HCEC 1CT (cell line): ENCODE measurements at regions not wholly inside any gene's neighbourhood (a gene's known extent, or its start where the extent isn't known, plus 50 kb on each side); places are given as distances from the start of the nearest gene placed in this dataset.
"Not testable (repeated sequence)": the region's sequence is repeated elsewhere in the genome, so short reads cannot be mapped to it uniquely, and the experiment has no call there.

ENCODE experiments used
- DNase-seq: peaks from one replicate; pipeline ENCODE4 v3.0.0-alpha.2; 2017

GRCh38 chr3:152583963-152584362 is 251.0 kb upstream of the P2RY1 start:
- no peak for DNase-seq

- DNase-seq: no peak
Observed at GRCh38 chr3:152586974-152587373, 248.0 kb upstream of the P2RY1 start.

DNA sequence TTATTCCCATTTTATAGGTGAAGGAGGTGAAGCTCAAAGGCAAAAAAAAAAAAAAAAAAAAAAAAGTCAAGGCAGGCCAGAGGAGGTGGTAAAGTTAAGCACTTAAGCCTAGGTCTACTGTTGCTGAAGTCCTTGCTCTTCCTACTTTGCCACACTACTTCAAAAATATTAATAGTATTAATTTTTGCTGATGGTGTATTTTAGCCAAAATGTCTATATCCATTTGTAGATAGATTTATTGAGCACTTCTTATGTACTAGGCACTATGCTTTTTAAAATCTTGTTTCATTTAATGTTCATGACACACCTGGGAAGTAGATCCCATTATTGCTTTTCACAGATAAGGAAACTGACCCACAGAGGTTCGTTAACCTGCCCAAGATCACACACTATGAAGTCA is 247.1 kb upstream of the P2RY1 start:
- DNase-seq: no peak

GRCh38 chr3:152589644-152590043 is 245.3 kb upstream of the P2RY1 start:
- no peak for DNase-seq

DNA sequence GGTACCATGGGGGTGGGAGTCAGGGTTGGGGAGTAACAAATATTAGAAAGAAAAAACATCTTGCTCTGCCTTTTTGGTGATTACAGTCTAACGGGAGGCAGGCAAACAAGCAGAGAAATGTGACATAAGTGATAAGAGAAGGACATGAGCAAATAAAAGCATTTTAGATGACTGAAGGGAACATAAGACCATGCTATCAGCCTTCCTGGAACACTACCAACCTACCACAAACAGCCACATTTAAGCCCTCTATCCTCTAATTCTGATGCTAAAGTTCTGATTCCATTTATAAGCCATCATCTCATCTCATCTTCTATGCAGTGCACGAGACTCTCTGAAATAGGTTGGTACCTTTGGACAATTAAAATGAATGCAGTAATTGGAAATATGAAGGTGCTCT is 243.4 kb upstream of the P2RY1 start:
- DNase-seq: no peak

DNA sequence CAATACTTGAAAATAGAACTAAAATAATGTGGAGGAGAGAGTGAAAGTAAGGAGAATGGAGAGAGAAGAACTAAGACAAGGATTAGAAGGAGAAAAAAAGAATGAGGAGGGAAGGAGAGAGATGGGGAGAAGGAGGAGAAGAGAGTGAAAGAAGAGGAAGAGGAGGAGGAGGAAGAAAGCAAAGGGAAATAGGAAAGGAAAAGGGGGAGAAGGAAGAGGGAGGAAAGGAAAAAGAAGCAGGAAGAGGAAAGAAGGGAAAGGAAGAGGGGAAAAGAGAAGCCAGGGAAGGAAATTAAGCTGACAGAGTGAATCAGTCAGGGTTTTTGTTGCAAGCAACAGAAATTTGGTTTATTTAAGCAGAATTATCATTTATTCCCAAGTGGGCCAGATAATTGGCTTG is 241.7 kb upstream of the P2RY1 start:
- no peak for DNase-seq

DNA sequence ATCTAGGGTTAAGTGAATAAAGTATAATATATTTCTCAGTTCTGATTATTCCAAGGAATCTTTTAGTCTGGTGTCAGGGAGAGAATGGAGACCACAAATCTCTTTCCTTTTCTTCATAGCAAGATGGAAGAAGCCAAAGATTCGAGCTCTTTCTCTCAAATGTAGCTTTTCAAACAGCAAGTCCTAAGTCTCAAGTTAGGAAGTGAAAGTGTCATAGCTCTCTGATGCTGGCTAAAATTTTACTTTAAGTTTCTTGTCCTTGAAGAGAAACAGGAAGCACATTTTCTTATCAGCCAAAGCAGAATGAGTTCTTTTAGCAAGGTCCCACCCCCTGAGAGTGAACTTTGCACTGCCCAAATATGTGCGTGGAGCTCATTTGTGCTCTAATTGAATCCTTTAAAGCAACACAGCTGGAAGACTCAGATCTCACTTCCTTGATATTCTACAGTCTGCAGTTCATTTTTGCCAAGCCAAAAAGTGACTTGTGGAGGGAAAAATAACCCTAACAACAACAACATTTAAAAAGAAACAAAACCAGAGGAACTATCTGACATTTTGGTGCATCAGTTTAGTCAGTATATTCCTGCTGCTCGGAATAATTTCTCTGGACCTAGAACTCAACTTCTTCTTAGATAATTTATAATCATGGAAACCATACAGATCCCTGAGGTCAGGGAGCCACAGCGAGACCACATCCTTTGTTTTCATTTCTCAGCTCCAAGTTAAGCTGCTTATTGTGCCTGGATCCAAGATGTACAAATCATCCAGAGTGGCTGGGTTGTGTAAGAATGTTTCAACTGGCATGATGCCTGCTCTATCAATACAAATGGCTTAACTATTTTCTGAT is 238.7 kb upstream of the P2RY1 start:
- DNase-seq: peak; percentile 56

GRCh38 chr3:152596832-152597231 is 238.1 kb upstream of the P2RY1 start:
- not testable (repeated sequence) for DNase-seq

DNA sequence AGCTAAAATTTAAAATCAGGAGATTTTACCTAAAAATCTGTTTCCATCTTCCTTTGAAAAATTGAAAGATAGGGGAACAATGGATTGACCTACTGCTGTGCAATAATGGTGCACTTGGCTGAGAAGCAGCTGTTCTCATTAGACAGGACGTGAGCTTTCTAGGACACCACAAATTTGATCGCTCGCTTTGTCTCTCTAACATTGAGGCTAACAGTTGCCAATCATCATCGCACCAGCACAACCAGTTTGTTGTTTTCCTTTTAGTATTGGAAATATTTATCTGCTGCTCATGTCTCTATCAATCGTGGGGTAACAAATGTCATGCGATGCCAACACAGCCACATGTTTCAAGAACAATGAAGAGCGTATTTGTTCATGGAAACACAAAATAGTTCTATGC is 228.8 kb upstream of the P2RY1 start:
- no peak for DNase-seq

DNA sequence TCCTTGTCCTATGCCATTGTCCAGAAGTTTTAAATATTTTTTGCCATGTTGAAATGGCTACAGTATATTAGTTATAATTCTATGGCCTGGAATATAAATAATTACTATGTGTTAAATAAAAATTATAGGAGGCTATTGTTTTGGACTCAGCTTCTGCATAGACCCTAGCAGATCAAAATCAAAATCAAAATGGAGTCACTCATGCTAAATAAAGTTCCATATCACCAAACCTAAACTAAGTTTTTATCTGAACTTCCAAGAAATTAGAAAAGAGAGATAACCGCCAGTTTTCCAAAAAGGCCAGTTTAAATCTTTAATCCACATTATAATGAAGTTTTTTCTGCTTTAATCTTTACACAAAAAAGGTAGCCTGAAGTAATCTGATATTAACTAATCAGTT is 227.8 kb upstream of the P2RY1 start:
- no peak for DNase-seq

DNA sequence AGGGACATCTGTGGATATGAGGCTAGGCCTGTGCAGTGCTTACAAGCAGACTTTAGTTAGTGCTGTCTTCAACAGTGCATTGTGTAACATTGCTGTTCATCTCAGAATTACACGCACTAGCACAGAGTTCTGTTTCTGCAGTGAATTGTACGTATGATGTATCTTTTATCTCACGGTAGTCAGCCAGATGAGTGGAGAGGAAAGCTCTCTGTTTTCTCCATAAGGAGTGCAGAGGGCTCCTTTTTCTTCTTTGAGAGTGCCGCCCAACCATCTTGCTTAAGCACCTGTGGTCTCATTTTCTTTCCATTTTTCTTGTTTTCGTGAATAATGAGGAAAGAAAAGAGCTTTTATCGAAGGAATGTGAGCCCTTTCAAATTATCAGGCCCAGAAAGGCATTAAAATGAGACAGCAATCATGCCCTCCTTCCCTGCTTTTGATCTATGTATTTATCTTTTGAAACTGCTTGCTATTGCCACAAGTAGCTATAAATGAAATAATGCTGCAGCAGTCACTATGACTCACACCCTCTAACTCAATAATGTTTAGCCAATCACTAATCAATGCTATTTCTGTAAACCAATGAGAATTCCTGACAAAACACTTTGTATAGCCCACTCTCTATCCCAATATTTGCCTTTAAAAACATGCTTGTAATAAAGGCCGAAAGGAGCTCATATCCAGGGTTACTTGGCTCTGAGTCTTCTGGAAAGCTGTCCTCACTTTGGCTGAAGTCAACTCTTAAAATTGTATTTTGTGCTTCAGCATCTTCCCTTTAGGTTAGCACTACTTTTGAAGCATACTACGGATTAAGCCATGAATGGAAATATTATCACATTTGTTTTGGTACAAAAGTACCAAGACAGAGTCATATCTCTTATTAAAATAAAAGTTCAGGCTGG is 226.0 kb upstream of the P2RY1 start:
- no peak for DNase-seq

GRCh38 chr3:152609891-152610290 is 225.0 kb upstream of the P2RY1 start:
- no peak for DNase-seq

DNA sequence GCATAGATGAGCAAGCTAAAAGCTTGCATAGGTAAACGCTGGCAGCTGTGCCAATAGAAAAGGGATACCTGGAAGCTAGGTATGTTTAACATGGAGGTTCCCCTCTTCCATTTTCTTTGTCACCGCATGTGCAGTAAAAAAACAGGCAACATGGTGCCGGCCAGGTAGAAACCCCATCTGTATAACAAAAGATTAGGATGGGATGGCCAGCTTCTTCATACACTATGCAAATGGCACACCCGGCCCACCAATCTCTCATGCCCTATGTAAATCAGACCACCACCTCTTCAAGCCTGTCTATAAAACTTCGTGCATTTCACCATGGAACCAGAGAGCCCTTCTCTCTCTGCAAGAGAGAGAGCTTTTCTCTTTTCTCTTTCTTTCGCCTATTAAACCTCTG is 224.3 kb upstream of the P2RY1 start:
- no peak for DNase-seq

DNA sequence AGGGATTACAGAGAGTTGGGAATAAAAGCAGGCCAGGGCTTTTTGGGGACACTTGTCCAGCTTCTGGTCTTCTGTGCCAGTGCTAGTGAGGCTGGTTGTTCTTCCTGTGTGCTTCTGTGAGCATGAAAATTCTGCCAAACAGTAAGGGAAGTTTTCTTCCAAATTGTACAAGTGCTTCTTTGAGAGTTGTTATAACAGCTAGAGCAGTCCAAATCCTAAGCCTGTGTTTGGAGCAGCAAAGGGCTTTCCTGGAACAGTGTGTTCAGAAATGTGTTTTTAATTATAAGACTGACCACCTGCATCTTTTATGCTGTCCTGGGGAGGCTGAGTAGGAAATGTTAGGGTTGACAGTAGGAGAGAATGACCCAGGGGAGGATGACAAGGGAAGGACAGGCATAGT is 223.0 kb upstream of the P2RY1 start:
- DNase-seq: no peak

- DNase-seq: no peak
Observed at GRCh38 chr3:152613851-152614250, 221.1 kb upstream of the P2RY1 start.

GRCh38 chr3:152615681-152616080 is 219.2 kb upstream of the P2RY1 start:
- no peak for DNase-seq

- no peak for DNase-seq
Observed at GRCh38 chr3:152617609-152618008, 217.3 kb upstream of the P2RY1 start.

GRCh38 chr3:152618529-152618928 is 216.4 kb upstream of the P2RY1 start:
- DNase-seq: no peak

DNA sequence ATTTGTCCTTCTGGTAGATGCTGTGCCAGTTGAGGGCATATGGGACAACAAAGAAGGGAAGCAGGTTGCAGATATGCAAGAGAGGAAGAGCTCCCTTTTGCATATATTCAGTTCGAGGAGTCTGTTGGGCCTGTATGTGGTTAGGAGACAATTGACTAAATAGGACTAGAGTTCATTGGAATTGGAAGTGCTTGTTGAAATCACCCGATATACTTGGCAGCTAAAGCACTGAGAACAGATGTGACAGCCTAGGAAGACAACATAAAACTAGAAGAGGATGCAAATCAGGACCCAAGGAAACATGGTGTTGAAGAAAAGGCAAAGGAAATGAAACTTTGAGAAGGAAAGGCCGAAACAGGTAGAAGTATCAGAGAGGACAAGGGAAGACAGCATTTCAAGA is 215.2 kb upstream of the P2RY1 start:
- no peak for DNase-seq

- DNase-seq: no peak
Observed at GRCh38 chr3:152620395-152620794, 214.5 kb upstream of the P2RY1 start.

DNA sequence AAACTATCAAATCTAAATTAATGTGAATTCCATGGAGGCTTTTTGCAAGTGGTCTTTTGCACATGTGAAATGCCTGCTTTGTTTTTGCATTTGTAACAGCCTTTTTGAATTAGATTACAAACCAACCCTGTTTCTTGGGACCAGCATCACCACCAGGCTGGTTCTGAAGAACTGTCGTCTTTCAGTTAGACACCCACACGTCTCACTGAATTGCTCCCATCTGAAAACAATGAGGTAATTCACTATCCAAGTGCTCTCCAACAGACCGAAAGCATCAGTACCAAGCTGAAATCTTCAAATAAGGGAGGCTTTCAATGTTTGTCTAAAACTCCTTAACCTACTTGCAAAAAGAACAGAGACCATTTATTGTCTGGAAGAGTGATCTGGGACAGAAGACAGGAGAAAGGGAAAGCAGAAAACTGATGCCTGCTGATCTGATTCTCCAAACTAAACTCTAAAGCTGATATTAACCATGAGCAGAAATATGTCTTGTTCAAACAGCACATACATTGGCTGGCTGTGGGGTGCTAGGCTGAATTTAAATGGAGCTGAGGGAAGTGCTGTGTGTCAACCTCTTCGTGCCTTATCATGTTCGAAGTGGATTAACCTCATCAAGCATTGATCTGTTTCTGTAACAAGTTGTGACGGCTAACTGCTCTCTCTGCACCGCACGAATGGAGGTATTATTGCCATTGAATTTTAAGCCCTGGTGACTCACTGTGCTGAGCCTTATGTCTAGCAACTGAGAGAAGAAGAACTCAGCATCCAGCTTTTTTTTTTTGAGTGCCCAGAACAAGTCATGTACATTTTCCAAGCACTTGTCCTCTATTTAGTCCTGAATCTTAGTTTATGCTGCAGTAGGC is 213.7 kb upstream of the P2RY1 start:
- DNase-seq: no peak

GRCh38 chr3:152621967-152622810 is 212.7 kb upstream of the P2RY1 start:
- DNase-seq: no peak
